ENCODE measurements at regions not wholly inside any gene's neighbourhood (a gene's known extent, or its start where the extent isn't known, plus 50 kb on each side); places are given as distances from the start of the nearest gene placed in this dataset.

DNA sequence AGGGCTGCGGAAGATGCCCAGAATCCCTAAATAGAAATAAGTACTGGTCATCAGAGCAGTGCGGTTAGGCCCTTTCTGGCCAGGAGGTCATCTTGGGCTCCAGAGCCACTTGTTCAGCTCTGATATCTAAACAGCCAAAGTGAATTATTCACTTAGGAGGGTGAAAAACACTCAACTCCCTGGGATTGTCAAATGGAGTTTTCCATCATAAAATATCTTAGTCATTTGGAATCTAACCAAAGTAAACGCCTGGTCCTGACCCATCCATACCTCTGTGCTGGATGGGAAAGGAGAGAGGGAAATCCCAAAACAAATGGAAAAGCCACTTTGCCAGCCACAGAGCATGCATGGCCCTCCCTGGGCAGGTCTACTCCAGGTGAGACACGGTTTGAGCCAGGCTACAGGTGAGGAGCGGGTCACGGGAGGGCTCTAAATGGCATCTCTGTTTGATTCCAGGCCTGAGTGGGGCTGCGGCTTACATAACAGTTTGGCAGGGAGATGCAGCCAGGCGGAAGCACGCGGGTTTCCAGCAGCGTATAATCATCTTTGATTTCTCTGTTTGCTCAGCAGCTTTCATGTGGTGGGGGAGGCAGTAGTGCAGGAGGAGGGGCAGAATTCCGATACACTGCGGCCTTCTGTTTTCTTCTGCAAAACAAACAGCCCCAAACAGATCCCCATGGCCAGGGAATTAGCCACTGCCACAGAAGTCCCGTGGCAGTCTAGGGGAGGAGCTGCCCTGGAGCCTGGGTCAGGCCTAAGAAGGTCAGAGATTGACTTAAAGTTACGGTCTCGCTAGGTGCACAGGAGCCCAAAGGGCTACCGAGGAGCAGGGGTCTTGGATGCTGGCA lies 59.1 kb upstream of the ZNF648 start:
- TF ChIP-seq EZH2 (IDR thresholded peaks at IDR 0.05; ENCODE audit: low read length), result no peak
- TF ChIP-seq, protein P1, sequence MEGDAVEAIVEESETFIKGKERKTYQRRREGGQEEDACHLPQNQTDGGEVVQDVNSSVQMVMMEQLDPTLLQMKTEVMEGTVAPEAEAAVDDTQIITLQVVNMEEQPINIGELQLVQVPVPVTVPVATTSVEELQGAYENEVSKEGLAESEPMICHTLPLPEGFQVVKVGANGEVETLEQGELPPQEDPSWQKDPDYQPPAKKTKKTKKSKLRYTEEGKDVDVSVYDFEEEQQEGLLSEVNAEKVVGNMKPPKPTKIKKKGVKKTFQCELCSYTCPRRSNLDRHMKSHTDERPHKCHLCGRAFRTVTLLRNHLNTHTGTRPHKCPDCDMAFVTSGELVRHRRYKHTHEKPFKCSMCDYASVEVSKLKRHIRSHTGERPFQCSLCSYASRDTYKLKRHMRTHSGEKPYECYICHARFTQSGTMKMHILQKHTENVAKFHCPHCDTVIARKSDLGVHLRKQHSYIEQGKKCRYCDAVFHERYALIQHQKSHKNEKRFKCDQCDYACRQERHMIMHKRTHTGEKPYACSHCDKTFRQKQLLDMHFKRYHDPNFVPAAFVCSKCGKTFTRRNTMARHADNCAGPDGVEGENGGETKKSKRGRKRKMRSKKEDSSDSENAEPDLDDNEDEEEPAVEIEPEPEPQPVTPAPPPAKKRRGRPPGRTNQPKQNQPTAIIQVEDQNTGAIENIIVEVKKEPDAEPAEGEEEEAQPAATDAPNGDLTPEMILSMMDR (optimal IDR thresholded peaks at IDR 0.05 in 1 of 3, IDR thresholded peaks at IDR 0.05 in 1 of 3, conservative IDR thresholded peaks at IDR 0.05 in 1 of 3; ENCODE audit: extremely low read depth in 1 of 3, insufficient read depth in 2 of 3, low read length in 3 of 3), result no peak
- no peaks in the 10 kb centered on the region for H3K36me3 ChIP-seq (ENCODE audit: control insufficient read depth in 2 of 2, extremely low read depth in 1 of 2, insufficient read depth in 2 of 2, low read length in 2 of 2)
- peak overlapping the region; percentile 66 for H2AFZ ChIP-seq (ENCODE audit: control insufficient read depth, low read length)
- H4K20me1 ChIP-seq (ENCODE audit: control insufficient read depth, extremely low read depth, insufficient read depth, low read length), result no peaks in the 10 kb centered on the region
- peak; percentile 65 for FAIRE-seq
- H3K4me2 ChIP-seq (ENCODE audit: control insufficient read depth, extremely low read depth, insufficient read depth, low read depth, low read length), result peak overlapping the region; percentile 53
- peaks cover 24% of the 10 kb centered on the region for H3K4me1 ChIP-seq (ENCODE audit: control insufficient read depth, extremely low read depth, insufficient read depth, low read length)
- dilution Hi-C loops (cut with MboI; ENCODE audit: extremely low pct_ligation_motif_present, low sequenced_read_pairs), result no loop called here
- no peak overlapping the region for H3K9ac ChIP-seq (ENCODE audit: control insufficient read depth, extremely low read depth, insufficient read depth, low read length)
- H3K27me3 ChIP-seq (ENCODE audit: control insufficient read depth, extremely low read depth, insufficient read depth, low read length), result no peaks in the 10 kb centered on the region
- no peak for DNase-seq (ENCODE audit: low read depth, low spot score)
- H3K9me3 ChIP-seq (ENCODE audit: control insufficient read depth, low read depth, low read length), result no peaks in the 10 kb centered on the region
- H3K4me3 ChIP-seq (ENCODE audit: control insufficient read depth in 2 of 3, extremely low read depth in 1 of 3, insufficient read depth in 2 of 3, low read depth in 1 of 3, low read length in 3 of 3), result no peak overlapping the region
- no peaks in the 10 kb centered on the region for H3K79me2 ChIP-seq (ENCODE audit: control insufficient read depth, insufficient read depth, low read length)
- H3K27ac ChIP-seq (ENCODE audit: control insufficient read depth, insufficient read depth, low read length), result no peak overlapping the region
- no peaks in the 10 kb centered on the region for H3K9me1 ChIP-seq (ENCODE audit: control insufficient read depth, extremely low read depth, insufficient read depth, low read length)

DNA sequence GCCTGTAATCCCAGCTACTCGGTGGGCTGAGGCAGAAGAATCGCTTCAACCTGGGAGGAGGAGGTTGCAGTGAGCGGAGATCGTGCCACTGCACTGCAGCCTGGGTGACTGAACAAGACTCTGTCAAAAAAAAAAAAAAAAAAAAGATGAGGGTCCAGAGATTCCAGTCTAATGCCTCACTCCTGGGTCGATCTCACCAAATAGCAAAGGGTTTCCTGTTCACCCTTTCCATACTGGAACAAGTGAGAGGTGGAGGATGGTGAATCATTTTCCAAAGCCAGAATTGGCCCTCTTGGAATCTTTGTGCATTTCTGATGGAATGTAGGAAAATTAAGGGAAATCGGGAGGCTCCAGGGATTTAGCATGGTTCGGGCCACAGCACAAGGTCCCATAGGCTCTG lies 58.1 kb upstream of the ZNF648 start:
- H3K4me1 ChIP-seq (ENCODE audit: control insufficient read depth, extremely low read depth, insufficient read depth, low read length), result peaks cover 24% of the 10 kb centered on the region
- no peaks in the 10 kb centered on the region for H3K9me3 ChIP-seq (ENCODE audit: control insufficient read depth, low read depth, low read length)
- no peaks in the 10 kb centered on the region for H3K36me3 ChIP-seq (ENCODE audit: control insufficient read depth in 2 of 2, extremely low read depth in 1 of 2, insufficient read depth in 2 of 2, low read length in 2 of 2)
- dilution Hi-C loops (cut with MboI; ENCODE audit: extremely low pct_ligation_motif_present, low sequenced_read_pairs), result no loop called here
- no peaks in the 10 kb centered on the region for H3K27me3 ChIP-seq (ENCODE audit: control insufficient read depth, extremely low read depth, insufficient read depth, low read length)
- FAIRE-seq (no peak), DNase-seq (ENCODE audit: low read depth, low spot score) (no peak)
- no peak overlapping the region for H3K9ac ChIP-seq (ENCODE audit: control insufficient read depth, extremely low read depth, insufficient read depth, low read length)
- H3K27ac ChIP-seq (ENCODE audit: control insufficient read depth, insufficient read depth, low read length), result no peak overlapping the region
- no peaks in the 10 kb centered on the region for H4K20me1 ChIP-seq (ENCODE audit: control insufficient read depth, extremely low read depth, insufficient read depth, low read length)
- no peaks in the 10 kb centered on the region for H3K79me2 ChIP-seq (ENCODE audit: control insufficient read depth, insufficient read depth, low read length)
- H3K9me1 ChIP-seq (ENCODE audit: control insufficient read depth, extremely low read depth, insufficient read depth, low read length), result no peaks in the 10 kb centered on the region
- H2AFZ ChIP-seq (ENCODE audit: control insufficient read depth, low read length), result no peak overlapping the region
- H3K4me3 ChIP-seq (ENCODE audit: control insufficient read depth in 2 of 3, extremely low read depth in 1 of 3, insufficient read depth in 2 of 3, low read depth in 1 of 3, low read length in 3 of 3), result no peak overlapping the region
- TF ChIP-seq, protein P1 (optimal IDR thresholded peaks at IDR 0.05 in 1 of 3, IDR thresholded peaks at IDR 0.05 in 1 of 3, conservative IDR thresholded peaks at IDR 0.05 in 1 of 3; ENCODE audit: extremely low read depth in 1 of 3, insufficient read depth in 2 of 3, low read length in 3 of 3), result no peak
- no peak for TF ChIP-seq EZH2 (IDR thresholded peaks at IDR 0.05; ENCODE audit: low read length)
- no peak overlapping the region for H3K4me2 ChIP-seq (ENCODE audit: control insufficient read depth, extremely low read depth, insufficient read depth, low read depth, low read length)

Data from keratinocyte (primary cell).